Peyer's patch (tissue), 4 donors: ENCODE measurements at regions not wholly inside any gene's neighbourhood (a gene's known extent, or its start where the extent isn't known, plus 50 kb on each side); places are given as distances from the start of the nearest gene placed in this dataset.

Experiments used
- CTCF ChIP-seq, 6 experiments: fragments of 450-650 bp in 4 of 6; fragments of 200-600 bp in 2 of 6; sonication (generic) in 1 of 6; IDR thresholded peaks; one replicate each; pipeline ENCODE4 v1.5.1; 2017 to 2019; ENCODE audit warnings: antibody characterized with exemption in 6 of 6, mild to moderate bottlenecking in 3 of 6, moderate library complexity in 1 of 6
- POLR2A ChIP-seq, 2 donors: fragments of 450-650 bp; IDR thresholded peaks; one replicate each; pipeline ENCODE4 v1.5.1; 2017; ENCODE audit warnings: antibody characterized with exemption in 2 of 2, mild to moderate bottlenecking in 2 of 2, moderate library complexity in 2 of 2

- TF ChIP-seq CTCF (IDR thresholded peaks at IDR 0.05) (no peak), POLR2A (IDR thresholded peaks at IDR 0.05) (no peak)
Measured at GRCh38 chr22:48677168-48677520, 1150.5 kb downstream of the BRD1 start.
